T-helper 2 cell (primary cell): ENCODE measurements at regions not wholly inside any gene's neighbourhood (a gene's known extent, or its start where the extent isn't known, plus 50 kb on each side); places are given as distances from the start of the nearest gene placed in this dataset.

Experiments used
- DNase-seq, 5 experiments: peaks; one replicate each; pipeline versions ENCODE4 v3.0.0 to v3.0.0-alpha.2; 2012 to 2022

DNA sequence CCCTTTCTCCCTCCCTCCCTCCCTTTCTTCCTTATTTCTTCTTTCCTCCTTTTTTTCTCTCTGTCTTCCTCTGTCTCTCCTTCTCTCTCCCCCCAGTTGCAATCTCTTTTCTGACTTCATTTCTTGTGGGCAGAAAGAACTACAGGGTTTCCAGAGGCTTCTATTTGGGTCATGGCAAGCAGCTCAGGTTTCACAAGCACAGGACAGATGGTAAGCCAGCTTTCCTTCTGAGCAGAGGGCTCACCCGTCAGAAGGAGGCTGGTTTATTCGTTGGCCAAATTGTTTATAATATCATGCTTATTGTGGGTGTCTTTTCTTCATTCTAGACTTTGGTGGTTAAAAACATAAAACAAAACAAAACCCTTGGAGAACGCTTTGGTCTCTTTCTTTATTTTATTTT, 58.9 kb upstream of the CLMP start:
- no peak for DNase-seq

- DNase-seq = no peak
Measured at GRCh38 chr11:123253223-123253622, 58.2 kb upstream of the CLMP start.

DNA sequence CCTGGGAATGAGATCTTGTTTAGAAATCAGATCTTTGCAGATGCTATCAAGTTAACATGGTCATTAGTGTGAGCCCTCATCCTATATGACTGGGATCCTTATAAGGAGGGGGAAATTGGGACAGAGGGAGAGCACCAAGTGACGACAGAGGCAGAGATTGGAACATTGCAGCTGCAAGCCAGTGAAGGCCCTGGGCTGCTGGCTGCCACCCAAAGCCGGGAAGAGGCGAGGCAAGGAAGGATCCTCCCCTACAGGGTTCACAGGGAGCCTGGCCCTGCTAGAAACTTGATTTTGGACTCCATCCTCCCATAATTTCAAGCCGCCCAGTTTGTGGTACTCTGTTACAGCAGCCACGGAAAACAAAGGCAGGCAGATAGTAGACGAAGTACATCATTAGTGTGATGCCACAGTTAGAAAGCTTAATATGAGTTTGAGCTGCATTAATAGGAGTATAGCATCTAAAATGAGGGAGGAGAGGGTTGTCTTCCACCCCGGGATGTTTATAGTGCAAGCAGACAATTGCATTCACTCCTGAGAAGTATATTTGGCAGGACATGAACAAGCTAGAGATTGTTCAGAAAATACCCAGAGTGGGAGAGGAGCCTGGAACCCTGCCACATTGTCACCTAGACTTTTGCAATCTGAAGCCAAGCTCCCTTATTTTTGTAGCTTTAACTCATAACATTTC, 56.8 kb upstream of the CLMP start:
- DNase-seq = no peak

- DNase-seq = no peak
Measured at GRCh38 chr11:123250892-123251656, 56.0 kb upstream of the CLMP start.

DNA sequence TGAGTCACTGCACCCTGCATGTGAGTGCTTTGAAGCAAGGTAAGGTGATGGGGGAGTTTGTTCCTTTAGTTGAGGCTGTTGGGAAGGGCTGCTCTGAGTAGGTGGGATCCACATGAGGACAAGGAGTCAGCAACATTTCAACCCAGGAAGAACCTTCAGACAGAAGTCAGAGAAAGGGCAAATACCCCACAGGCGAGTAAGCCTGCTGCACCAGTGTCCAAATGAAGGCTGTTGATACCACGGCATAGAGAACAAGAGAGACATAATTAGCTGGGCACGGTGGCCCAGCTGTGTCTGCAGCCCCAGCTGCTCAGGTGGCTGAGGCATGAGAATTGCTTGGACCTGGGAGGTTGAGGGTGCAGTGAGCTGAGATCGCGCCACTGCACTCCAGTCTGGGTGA, 54.3 kb upstream of the CLMP start:
- DNase-seq = no peak

GRCh38 chr11:123247813-123248379, 52.8 kb upstream of the CLMP start:
- no peak for DNase-seq

DNA sequence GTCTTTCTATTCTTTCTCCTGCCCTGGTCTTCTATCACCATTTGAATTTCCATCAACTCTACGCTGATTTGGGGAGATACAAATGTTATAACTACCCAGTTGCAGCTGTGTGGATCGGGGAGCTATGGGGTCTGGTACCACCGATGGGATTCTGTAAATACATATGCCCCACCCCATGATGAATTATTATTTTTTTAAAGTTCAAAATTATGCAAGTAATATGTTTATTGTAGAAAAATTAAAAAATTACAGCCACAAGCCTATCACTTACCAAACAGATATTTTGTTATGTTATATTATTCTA, 52.4 kb upstream of the CLMP start:
- DNase-seq = no peak

GRCh38 chr11:123246749-123247495, 51.9 kb upstream of the CLMP start:
- DNase-seq = peak; percentile 48 to 77 (median 66)

GRCh38 chr11:123245567-123245966, 50.5 kb upstream of the CLMP start:
- DNase-seq = no peak
